ENCODE measurements at regions not wholly inside any gene's neighbourhood (a gene's known extent, or its start where the extent isn't known, plus 50 kb on each side); places are given as distances from the start of the nearest gene placed in this dataset.

DNA sequence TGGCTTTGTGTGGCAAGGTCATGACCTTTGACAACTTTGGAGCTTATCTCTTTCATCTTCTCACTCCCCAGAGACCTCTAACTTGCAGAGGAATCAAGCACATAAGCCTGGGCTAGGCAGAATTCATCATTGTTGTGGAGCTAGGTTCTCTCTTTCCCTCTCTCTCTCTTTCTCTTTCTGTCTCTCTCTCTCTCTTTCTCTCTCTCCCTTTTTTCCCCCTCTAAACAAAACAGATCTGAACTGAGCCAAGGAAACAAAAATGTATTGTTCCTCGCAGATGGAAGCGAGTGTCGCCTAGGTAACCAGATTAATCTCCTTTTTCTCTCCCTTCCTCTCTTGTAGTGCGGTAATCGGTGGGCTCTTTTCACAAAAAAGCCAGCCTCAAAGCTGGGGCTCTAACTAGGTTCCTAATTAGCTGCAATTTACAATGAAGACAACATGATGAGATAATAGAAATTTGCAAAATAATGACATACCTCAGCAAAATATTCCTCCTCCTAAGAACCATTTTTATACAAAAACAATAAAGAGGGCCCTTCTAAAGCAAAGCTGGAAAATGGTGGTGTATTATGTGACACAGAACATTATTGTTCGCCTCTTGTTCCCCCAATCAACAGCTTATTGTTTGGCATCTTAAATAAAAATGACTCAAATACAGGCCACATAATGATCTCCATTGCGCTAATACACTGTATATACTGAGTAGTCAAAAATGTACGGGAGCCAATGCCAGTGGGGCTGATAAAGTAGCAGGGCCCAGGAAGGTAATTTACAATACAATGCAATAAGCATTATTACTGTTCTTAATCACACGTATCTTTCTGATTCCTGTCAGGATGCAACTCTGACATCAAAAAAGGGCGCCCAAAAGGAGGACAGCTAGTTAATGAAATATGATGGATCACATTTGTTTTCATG lies 65.7 kb upstream of the SOX5 start:
- no peaks in the 10 kb centered on the region for H4K20me1 ChIP-seq (ENCODE audit: insufficient read depth)
- H3K9ac ChIP-seq (ENCODE audit: low read length) = no peak overlapping the region
- H3K36me3 ChIP-seq (ENCODE audit: insufficient read depth, low read length) = no peaks in the 10 kb centered on the region
- H3K27me3 ChIP-seq (ENCODE audit: insufficient read depth, low read depth, low read length) = no peaks in the 10 kb centered on the region
- TF ChIP-seq EZH2 (IDR thresholded peaks at IDR 0.05; ENCODE audit: borderline replicate concordance, insufficient read depth, low read length, poor library complexity, severe bottlenecking) = no peak
- TF ChIP-seq, protein P1, sequence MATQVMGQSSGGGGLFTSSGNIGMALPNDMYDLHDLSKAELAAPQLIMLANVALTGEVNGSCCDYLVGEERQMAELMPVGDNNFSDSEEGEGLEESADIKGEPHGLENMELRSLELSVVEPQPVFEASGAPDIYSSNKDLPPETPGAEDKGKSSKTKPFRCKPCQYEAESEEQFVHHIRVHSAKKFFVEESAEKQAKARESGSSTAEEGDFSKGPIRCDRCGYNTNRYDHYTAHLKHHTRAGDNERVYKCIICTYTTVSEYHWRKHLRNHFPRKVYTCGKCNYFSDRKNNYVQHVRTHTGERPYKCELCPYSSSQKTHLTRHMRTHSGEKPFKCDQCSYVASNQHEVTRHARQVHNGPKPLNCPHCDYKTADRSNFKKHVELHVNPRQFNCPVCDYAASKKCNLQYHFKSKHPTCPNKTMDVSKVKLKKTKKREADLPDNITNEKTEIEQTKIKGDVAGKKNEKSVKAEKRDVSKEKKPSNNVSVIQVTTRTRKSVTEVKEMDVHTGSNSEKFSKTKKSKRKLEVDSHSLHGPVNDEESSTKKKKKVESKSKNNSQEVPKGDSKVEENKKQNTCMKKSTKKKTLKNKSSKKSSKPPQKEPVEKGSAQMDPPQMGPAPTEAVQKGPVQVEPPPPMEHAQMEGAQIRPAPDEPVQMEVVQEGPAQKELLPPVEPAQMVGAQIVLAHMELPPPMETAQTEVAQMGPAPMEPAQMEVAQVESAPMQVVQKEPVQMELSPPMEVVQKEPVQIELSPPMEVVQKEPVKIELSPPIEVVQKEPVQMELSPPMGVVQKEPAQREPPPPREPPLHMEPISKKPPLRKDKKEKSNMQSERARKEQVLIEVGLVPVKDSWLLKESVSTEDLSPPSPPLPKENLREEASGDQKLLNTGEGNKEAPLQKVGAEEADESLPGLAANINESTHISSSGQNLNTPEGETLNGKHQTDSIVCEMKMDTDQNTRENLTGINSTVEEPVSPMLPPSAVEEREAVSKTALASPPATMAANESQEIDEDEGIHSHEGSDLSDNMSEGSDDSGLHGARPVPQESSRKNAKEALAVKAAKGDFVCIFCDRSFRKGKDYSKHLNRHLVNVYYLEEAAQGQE (IDR thresholded peaks at IDR 0.05; ENCODE audit: borderline replicate concordance) = no peak
- no peak for TF ChIP-seq RAD21 (conservative IDR thresholded peaks at IDR 0.05)
- TF ChIP-seq EP300 (conservative IDR thresholded peaks at IDR 0.05; ENCODE audit: poor library complexity, severe bottlenecking) = peak; percentile 18
- no peak for TF ChIP-seq SMC3 (conservative IDR thresholded peaks at IDR 0.05; ENCODE audit: poor library complexity)
- TF ChIP-seq POLR2AphosphoS5 (IDR thresholded peaks at IDR 0.05) = no peak
- no peak for TF ChIP-seq TAF1 (IDR thresholded peaks at IDR 0.05; ENCODE audit: low read depth)
- TF ChIP-seq CTCF (IDR thresholded peaks at IDR 0.05; ENCODE audit: poor library complexity, severe bottlenecking) = no peak
- TF ChIP-seq MXI1 (conservative IDR thresholded peaks at IDR 0.05; ENCODE audit: poor library complexity, severe bottlenecking) = peak; percentile 20
- no peaks in the 10 kb centered on the region for H3K9me2 ChIP-seq (ENCODE audit: insufficient read depth, low read length)
- H2AFZ ChIP-seq (ENCODE audit: low read depth, low read length) = peak overlapping the region; percentile 41
- H3F3A ChIP-seq (ENCODE audit: insufficient read depth, low read length, poor library complexity, severe bottlenecking) = no peaks in the 10 kb centered on the region
- no peaks in the 10 kb centered on the region for H3K79me2 ChIP-seq (replicated peaks; ENCODE audit: insufficient read depth, low read length)
- H3K4me2 ChIP-seq (ENCODE audit: low read length) = peak overlapping the region; percentile 15
- peak overlapping the region; percentile 33 for H3K27ac ChIP-seq (ENCODE audit: low read length)
- H3K4me3 ChIP-seq (ENCODE audit: low read length) = peak overlapping the region; percentile 33
- no peaks in the 10 kb centered on the region for H3K9me3 ChIP-seq (ENCODE audit: low read length)

DNA sequence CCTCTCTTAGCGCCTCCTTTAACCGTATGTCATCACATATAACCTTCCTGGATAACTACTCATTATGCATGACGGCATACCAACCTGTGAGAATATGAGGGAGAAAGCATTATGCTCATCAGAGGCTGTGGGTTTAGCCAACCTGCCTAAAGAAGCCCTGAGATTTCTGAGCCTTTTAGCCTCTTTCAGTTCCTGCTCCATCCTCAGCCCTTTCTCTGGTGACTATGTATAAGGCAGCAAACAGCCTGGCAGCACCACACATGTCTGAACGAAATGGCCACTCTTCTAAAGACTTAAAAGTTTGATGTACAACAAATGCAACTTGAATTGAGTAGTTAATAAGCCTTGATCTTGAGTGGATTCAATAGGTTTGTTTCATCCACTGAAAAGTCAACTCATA lies 64.8 kb upstream of the SOX5 start:
- TF ChIP-seq CTCF (IDR thresholded peaks at IDR 0.05; ENCODE audit: poor library complexity, severe bottlenecking) (no peak), MXI1 (conservative IDR thresholded peaks at IDR 0.05; ENCODE audit: poor library complexity, severe bottlenecking) (no peak), RAD21 (conservative IDR thresholded peaks at IDR 0.05) (no peak), SMC3 (conservative IDR thresholded peaks at IDR 0.05; ENCODE audit: poor library complexity) (no peak), POLR2AphosphoS5 (IDR thresholded peaks at IDR 0.05) (no peak), TAF1 (IDR thresholded peaks at IDR 0.05; ENCODE audit: low read depth) (no peak), EZH2 (IDR thresholded peaks at IDR 0.05; ENCODE audit: borderline replicate concordance, insufficient read depth, low read length, poor library complexity, severe bottlenecking) (no peak), EP300 (conservative IDR thresholded peaks at IDR 0.05; ENCODE audit: poor library complexity, severe bottlenecking) (no peak)
- TF ChIP-seq, protein P1 (IDR thresholded peaks at IDR 0.05; ENCODE audit: borderline replicate concordance) = no peak
- Histone ChIP-seq H3K4me2 (ENCODE audit: low read length) (no peak overlapping the region), H3K27ac (ENCODE audit: low read length) (no peak overlapping the region), H4K20me1 (ENCODE audit: insufficient read depth) (no peaks in the 10 kb centered on the region), H3K79me2 (replicated peaks; ENCODE audit: insufficient read depth, low read length) (no peaks in the 10 kb centered on the region), H2AFZ (ENCODE audit: low read depth, low read length) (no peak overlapping the region), H3K4me3 (ENCODE audit: low read length) (no peak overlapping the region), H3K27me3 (ENCODE audit: insufficient read depth, low read depth, low read length) (no peaks in the 10 kb centered on the region), H3K9me2 (ENCODE audit: insufficient read depth, low read length) (no peaks in the 10 kb centered on the region), H3K36me3 (ENCODE audit: insufficient read depth, low read length) (no peaks in the 10 kb centered on the region), H3K9me3 (ENCODE audit: low read length) (no peaks in the 10 kb centered on the region), H3K9ac (ENCODE audit: low read length) (no peak overlapping the region), H3F3A (ENCODE audit: insufficient read depth, low read length, poor library complexity, severe bottlenecking) (no peaks in the 10 kb centered on the region)
